Heart left ventricle (tissue), 13 donors: ENCODE measurements at regions not wholly inside any gene's neighbourhood (a gene's known extent, or its start where the extent isn't known, plus 50 kb on each side); places are given as distances from the start of the nearest gene placed in this dataset.

ENCODE experiments used
- POLR2A ChIP-seq, 2 donors: fragments of 450-650 bp; IDR thresholded peaks; one replicate each; pipeline ENCODE4 v1.6.1; 2017; ENCODE audit warnings: antibody characterized with exemption in 2 of 2, mild to moderate bottlenecking in 2 of 2, moderate library complexity in 2 of 2
- TF ChIP-seq, protein P1 (sequence below), 12 donors: fragments of 200-600 bp; sonication (generic) in 4 of 12; IDR thresholded peaks; one replicate each; pipeline versions ENCODE4 v1.5.0 to v1.8.0; 2018 to 2022; ENCODE audit warnings: antibody characterized with exemption in 12 of 12, mild to moderate bottlenecking in 5 of 12
- donor health status: ischemic (EF 13 %, LVEDD 7.1; RV severe dilation, severe dysfunction).
- donor health status: DM: no; HTN: yes; CAD: no.
- donor health status: DM: no; HTN: no; CAD: no.
- donor health status: ischemic (EF 25% LVEDD 6.9; RV normal size, moderate dysfunction).
- donor health status: ischemic (EF 25% LVEDD 5.7; RV mildly dilated, moderate dysfunction).
- donor health status: ischemic (EF 35%, LVEDD 5.7; RV mildly dilated, moderate dysfunction).
- donor health status: nonischemic (EF 11% LVEDD 7.7; RV severe dilation, severe dysfunction).
- donor health status: DM: yes; HTN: yes; CAD: no.
- donor health status: PGD.
- donor health status: ischemic (EF 29% LVEDD 5.4; RV normal size, mild dysfunction).
- donor health status: nonischemic (EF 23%, LVEDD 6.1; RV moderate dilation, normal function).

DNA sequence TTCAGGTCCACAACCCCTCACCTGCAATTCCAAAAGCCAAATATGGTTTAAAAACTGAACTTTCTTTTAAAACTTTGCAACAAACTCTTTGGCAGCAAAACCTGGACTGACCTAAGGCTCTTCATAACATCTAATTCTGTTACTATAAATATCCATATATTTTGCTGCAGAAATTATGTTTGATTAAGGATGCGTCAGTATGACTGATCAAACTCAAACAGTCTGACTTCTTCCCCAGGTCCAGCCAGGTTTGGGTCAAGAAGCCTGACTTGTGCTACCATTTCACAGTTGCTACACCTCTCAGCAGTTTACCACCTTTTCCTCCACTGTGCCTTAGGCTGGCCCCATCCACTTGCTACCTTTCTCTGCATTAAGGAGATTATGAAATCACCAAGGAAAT lies 127.0 kb upstream of the DUSP22 start:
- TF ChIP-seq, protein P1, sequence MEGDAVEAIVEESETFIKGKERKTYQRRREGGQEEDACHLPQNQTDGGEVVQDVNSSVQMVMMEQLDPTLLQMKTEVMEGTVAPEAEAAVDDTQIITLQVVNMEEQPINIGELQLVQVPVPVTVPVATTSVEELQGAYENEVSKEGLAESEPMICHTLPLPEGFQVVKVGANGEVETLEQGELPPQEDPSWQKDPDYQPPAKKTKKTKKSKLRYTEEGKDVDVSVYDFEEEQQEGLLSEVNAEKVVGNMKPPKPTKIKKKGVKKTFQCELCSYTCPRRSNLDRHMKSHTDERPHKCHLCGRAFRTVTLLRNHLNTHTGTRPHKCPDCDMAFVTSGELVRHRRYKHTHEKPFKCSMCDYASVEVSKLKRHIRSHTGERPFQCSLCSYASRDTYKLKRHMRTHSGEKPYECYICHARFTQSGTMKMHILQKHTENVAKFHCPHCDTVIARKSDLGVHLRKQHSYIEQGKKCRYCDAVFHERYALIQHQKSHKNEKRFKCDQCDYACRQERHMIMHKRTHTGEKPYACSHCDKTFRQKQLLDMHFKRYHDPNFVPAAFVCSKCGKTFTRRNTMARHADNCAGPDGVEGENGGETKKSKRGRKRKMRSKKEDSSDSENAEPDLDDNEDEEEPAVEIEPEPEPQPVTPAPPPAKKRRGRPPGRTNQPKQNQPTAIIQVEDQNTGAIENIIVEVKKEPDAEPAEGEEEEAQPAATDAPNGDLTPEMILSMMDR (IDR thresholded peaks at IDR 0.05) = no peak
- TF ChIP-seq POLR2A (IDR thresholded peaks at IDR 0.05) = no peak
